ENCODE measurements at regions not wholly inside any gene's neighbourhood (a gene's known extent, or its start where the extent isn't known, plus 50 kb on each side); places are given as distances from the start of the nearest gene placed in this dataset.

DNA sequence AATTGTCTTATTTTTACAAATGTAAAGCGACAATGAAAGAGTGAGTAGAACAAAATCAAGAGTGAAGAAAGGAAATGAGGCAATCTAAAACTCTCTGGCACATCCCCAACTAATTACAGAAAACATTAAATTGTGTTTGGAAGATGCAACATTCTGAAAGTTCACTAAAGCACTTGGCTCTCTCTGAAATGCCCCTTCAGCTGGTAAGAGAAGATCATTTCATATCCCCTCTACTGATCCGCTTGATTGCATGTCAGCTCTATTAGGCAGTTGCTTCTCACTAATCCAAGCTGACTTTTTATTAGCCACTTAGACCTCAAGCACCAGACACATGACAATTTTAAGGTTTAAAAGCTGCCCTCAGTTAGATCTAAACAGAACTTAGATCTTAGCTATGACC lies 262.8 kb upstream of the PRMT6 start:
- TF ChIP-seq, protein P1, sequence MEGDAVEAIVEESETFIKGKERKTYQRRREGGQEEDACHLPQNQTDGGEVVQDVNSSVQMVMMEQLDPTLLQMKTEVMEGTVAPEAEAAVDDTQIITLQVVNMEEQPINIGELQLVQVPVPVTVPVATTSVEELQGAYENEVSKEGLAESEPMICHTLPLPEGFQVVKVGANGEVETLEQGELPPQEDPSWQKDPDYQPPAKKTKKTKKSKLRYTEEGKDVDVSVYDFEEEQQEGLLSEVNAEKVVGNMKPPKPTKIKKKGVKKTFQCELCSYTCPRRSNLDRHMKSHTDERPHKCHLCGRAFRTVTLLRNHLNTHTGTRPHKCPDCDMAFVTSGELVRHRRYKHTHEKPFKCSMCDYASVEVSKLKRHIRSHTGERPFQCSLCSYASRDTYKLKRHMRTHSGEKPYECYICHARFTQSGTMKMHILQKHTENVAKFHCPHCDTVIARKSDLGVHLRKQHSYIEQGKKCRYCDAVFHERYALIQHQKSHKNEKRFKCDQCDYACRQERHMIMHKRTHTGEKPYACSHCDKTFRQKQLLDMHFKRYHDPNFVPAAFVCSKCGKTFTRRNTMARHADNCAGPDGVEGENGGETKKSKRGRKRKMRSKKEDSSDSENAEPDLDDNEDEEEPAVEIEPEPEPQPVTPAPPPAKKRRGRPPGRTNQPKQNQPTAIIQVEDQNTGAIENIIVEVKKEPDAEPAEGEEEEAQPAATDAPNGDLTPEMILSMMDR (IDR thresholded peaks at IDR 0.05 in 4 of 5, conservative IDR thresholded peaks at IDR 0.05 in 1 of 5): no peak
- no peak for TF ChIP-seq POLR2A (IDR thresholded peaks at IDR 0.05)
